ENCODE measurements at regions not wholly inside any gene's neighbourhood (a gene's known extent, or its start where the extent isn't known, plus 50 kb on each side); places are given as distances from the start of the nearest gene placed in this dataset.

DNA sequence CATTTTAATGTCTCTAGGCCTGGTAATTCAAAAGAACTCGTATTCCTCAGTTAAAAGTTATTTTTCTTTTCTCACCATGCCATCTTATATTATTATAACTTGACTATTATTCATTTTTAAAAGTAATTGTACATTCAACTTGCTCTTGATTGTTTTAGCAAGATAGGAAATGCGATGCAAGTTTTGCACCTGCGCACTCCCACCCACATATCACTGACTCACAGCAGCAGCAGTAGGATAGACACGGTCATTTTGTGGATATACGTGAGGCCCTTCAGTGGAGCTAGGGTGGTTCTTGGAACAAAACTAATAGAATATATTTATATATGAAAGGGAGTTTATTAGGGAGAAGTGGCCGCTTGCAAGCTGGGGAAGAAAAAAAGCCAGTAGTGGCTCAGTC lies 95.5 kb upstream of the UBE3A start:
- Histone ChIP-seq H3K4me1 (ENCODE audit: insufficient read depth, low read length, poor library complexity, severe bottlenecking) (no peaks in the 10 kb centered on the region), H3K4me2 (ENCODE audit: low read depth, low read length, poor library complexity, severe bottlenecking) (no peak overlapping the region), H3K79me2 (ENCODE audit: insufficient read depth, low read length) (no peaks in the 10 kb centered on the region), H3F3A (ENCODE audit: low read depth) (no peaks in the 10 kb centered on the region), H3K27me3 (ENCODE audit: insufficient read depth, low read length, poor library complexity, severe bottlenecking) (no peaks in the 10 kb centered on the region), H4K20me1 (ENCODE audit: insufficient read depth, low read length, poor library complexity, severe bottlenecking) (no peaks in the 10 kb centered on the region), H3K9me3 (ENCODE audit: insufficient read depth, low read depth, low read length) (no peaks in the 10 kb centered on the region; the same call in 1 of the 2 replicates), H3K9ac (ENCODE audit: low read depth, low read length, poor library complexity, severe bottlenecking) (no peak overlapping the region), H3K9me2 (replicated peaks; ENCODE audit: low read depth, low read length) (no peaks in the 10 kb centered on the region), H3K36me3 (ENCODE audit: insufficient read depth, low read length) (no peaks in the 10 kb centered on the region), H3K4me3 (ENCODE audit: low read length, poor library complexity, severe bottlenecking) (no peak overlapping the region), H2AFZ (ENCODE audit: low read length) (no peak overlapping the region)
- TF ChIP-seq, protein P1, sequence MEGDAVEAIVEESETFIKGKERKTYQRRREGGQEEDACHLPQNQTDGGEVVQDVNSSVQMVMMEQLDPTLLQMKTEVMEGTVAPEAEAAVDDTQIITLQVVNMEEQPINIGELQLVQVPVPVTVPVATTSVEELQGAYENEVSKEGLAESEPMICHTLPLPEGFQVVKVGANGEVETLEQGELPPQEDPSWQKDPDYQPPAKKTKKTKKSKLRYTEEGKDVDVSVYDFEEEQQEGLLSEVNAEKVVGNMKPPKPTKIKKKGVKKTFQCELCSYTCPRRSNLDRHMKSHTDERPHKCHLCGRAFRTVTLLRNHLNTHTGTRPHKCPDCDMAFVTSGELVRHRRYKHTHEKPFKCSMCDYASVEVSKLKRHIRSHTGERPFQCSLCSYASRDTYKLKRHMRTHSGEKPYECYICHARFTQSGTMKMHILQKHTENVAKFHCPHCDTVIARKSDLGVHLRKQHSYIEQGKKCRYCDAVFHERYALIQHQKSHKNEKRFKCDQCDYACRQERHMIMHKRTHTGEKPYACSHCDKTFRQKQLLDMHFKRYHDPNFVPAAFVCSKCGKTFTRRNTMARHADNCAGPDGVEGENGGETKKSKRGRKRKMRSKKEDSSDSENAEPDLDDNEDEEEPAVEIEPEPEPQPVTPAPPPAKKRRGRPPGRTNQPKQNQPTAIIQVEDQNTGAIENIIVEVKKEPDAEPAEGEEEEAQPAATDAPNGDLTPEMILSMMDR (conservative IDR thresholded peaks at IDR 0.05; ENCODE audit: low read length) = no peak
- TF ChIP-seq EZH2phosphoT487 (IDR thresholded peaks at IDR 0.05; ENCODE audit: borderline replicate concordance) = no peak

DNA sequence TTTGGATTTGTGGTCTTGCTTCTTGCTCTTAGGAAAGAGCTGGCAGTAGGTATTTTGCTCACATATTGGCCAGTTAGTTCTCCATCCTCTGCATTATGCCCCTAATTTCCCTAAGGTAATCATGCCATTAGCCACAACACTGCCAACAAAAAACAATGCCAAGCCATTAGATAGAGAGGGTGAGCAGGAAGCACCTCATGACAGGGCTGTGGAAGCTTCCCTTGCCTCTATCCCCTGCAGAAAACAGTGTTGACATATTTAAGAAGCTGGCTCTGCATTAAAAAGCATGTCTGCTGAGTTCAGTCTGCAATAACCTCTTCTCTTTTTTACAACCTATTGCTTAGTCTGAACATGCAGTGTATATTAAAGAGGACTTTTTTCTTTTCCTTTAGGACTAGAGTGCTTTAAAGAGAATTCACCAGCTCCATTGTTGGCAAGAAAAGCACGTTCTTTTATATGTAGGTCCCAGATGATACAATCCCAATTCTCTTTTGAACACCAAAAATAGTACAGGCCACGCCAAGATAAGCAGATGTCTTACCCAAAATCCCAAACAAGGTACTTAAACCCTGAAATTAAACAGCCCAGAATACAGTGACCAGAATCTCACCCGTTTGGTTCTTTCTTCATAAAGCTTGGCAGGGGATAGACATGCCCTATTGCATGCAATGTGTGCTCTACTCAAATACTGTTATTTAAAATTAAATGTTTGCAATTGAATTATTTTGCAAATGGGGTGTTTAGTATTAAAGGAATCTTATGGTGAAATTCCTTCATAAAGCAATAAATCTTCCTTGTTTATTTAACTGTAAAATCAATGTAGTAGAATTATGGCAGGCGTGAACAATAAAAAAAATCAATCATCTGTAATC lies 93.7 kb upstream of the UBE3A start:
- H3K9me2 ChIP-seq (replicated peaks; ENCODE audit: low read depth, low read length) = no peaks in the 10 kb centered on the region
- no peak overlapping the region for H2AFZ ChIP-seq (ENCODE audit: low read length)
- H3F3A ChIP-seq (ENCODE audit: low read depth) = no peaks in the 10 kb centered on the region

GRCh38 chr15:25529774-25530173 lies 91.0 kb upstream of the UBE3A start:
- Histone ChIP-seq H3K9me3 (ENCODE audit: insufficient read depth, low read depth, low read length) (peaks cover 3% of the 10 kb centered on the region; the same call in 1 of the 2 replicates), H3K36me3 (ENCODE audit: insufficient read depth, low read length) (no peaks in the 10 kb centered on the region), H3K4me2 (ENCODE audit: low read depth, low read length, poor library complexity, severe bottlenecking) (no peak overlapping the region), H4K20me1 (ENCODE audit: insufficient read depth, low read length, poor library complexity, severe bottlenecking) (no peaks in the 10 kb centered on the region), H3K79me2 (ENCODE audit: insufficient read depth, low read length) (no peaks in the 10 kb centered on the region), H3K27me3 (ENCODE audit: insufficient read depth, low read length, poor library complexity, severe bottlenecking) (no peaks in the 10 kb centered on the region), H3K9ac (ENCODE audit: low read depth, low read length, poor library complexity, severe bottlenecking) (no peak overlapping the region), H3K9me2 (replicated peaks; ENCODE audit: low read depth, low read length) (no peaks in the 10 kb centered on the region), H3K4me3 (ENCODE audit: low read length, poor library complexity, severe bottlenecking) (no peak overlapping the region), H3K4me1 (ENCODE audit: insufficient read depth, low read length, poor library complexity, severe bottlenecking) (no peaks in the 10 kb centered on the region), H2AFZ (ENCODE audit: low read length) (no peak overlapping the region), H3F3A (ENCODE audit: low read depth) (no peaks in the 10 kb centered on the region)
- TF ChIP-seq EZH2phosphoT487 (IDR thresholded peaks at IDR 0.05; ENCODE audit: borderline replicate concordance) = no peak
- TF ChIP-seq, protein P1 (conservative IDR thresholded peaks at IDR 0.05; ENCODE audit: low read length) = no peak

More for the DNA sequence above, 93.7 kb upstream of the UBE3A start:
- H3K36me3 ChIP-seq (ENCODE audit: insufficient read depth, low read length) = no peaks in the 10 kb centered on the region
- H4K20me1 ChIP-seq (ENCODE audit: insufficient read depth, low read length, poor library complexity, severe bottlenecking) = no peaks in the 10 kb centered on the region
- H3K4me1 ChIP-seq (ENCODE audit: insufficient read depth, low read length, poor library complexity, severe bottlenecking) = no peaks in the 10 kb centered on the region
- TF ChIP-seq, protein P1 (conservative IDR thresholded peaks at IDR 0.05; ENCODE audit: low read length) = no peak
- no peak for TF ChIP-seq EZH2phosphoT487 (IDR thresholded peaks at IDR 0.05; ENCODE audit: borderline replicate concordance)
- H3K9ac ChIP-seq (ENCODE audit: low read depth, low read length, poor library complexity, severe bottlenecking) = no peak overlapping the region
- no peak overlapping the region for H3K4me3 ChIP-seq (ENCODE audit: low read length, poor library complexity, severe bottlenecking)
- H3K79me2 ChIP-seq (ENCODE audit: insufficient read depth, low read length) = no peaks in the 10 kb centered on the region
- H3K9me3 ChIP-seq (ENCODE audit: insufficient read depth, low read depth, low read length) = no peaks in the 10 kb centered on the region; the same call in 1 of the 2 replicates
- no peak overlapping the region for H3K4me2 ChIP-seq (ENCODE audit: low read depth, low read length, poor library complexity, severe bottlenecking)
- H3K27me3 ChIP-seq (ENCODE audit: insufficient read depth, low read length, poor library complexity, severe bottlenecking) = no peaks in the 10 kb centered on the region

All from Loucy (cell line).